ENCODE measurements at regions not wholly inside any gene's neighbourhood (a gene's known extent, or its start where the extent isn't known, plus 50 kb on each side); places are given as distances from the start of the nearest gene placed in this dataset.

GRCh38 chr13:33541456-33541855 is 255.9 kb upstream of the STARD13 start:
- Histone ChIP-seq H3K9me3 (ENCODE audit: control insufficient read depth, insufficient read depth, low read length) (no peaks in the 10 kb centered on the region), H3K27me3 (ENCODE audit: control insufficient read depth, insufficient read depth, low read length) (no peaks in the 10 kb centered on the region), H3K36me3 (ENCODE audit: control insufficient read depth, insufficient read depth, low read length) (no peaks in the 10 kb centered on the region), H3K27ac (ENCODE audit: low read depth, low read length) (peak overlapping the region; percentile 99), H3K4me1 (ENCODE audit: control insufficient read depth, insufficient read depth, low read length) (peaks cover 6% of the 10 kb centered on the region), H3K4me3 (ENCODE audit: low read depth, low read length) (peak overlapping the region; percentile 59)
- WGBS (ENCODE audit: insufficient coverage): 87% methylated on average over 3 of the region's 7 CpGs
- DNase-seq (ENCODE audit: low read depth in 4 of 6, low spot score in 6 of 6): peak in 1 of 6 donors; percentile 13

GRCh38 chr13:33541962-33542308 is 256.4 kb upstream of the STARD13 start:
- Histone ChIP-seq H3K4me1 (ENCODE audit: control insufficient read depth, insufficient read depth, low read length) (peaks cover 6% of the 10 kb centered on the region), H3K9me3 (ENCODE audit: control insufficient read depth, insufficient read depth, low read length) (no peaks in the 10 kb centered on the region), H3K36me3 (ENCODE audit: control insufficient read depth, insufficient read depth, low read length) (no peaks in the 10 kb centered on the region), H3K27ac (ENCODE audit: low read depth, low read length) (peak overlapping the region; percentile 99), H3K27me3 (ENCODE audit: control insufficient read depth, insufficient read depth, low read length) (no peaks in the 10 kb centered on the region), H3K4me3 (ENCODE audit: low read depth, low read length) (peak overlapping the region; percentile 59)
- DNase-seq (ENCODE audit: low read depth in 4 of 6, low spot score in 6 of 6): no peak
- WGBS (ENCODE audit: insufficient coverage): no CpG with 5 or more reads among the region's 8 CpGs

GRCh38 chr13:33542309-33543088 is 256.9 kb upstream of the STARD13 start:
- Histone ChIP-seq H3K27ac (ENCODE audit: low read depth, low read length) (peak overlapping the region; percentile 99), H3K27me3 (ENCODE audit: control insufficient read depth, insufficient read depth, low read length) (no peaks in the 10 kb centered on the region)
- WGBS (ENCODE audit: insufficient coverage): under 1% methylated on average over 68 of the region's 70 CpGs

GRCh38 chr13:33543089-33543459 is 257.5 kb upstream of the STARD13 start:
- Histone ChIP-seq H3K36me3 (ENCODE audit: control insufficient read depth, insufficient read depth, low read length) (no peaks in the 10 kb centered on the region), H3K27ac (ENCODE audit: low read depth, low read length) (peak overlapping the region; percentile 99), H3K9me3 (ENCODE audit: control insufficient read depth, insufficient read depth, low read length) (no peaks in the 10 kb centered on the region), H3K4me3 (ENCODE audit: low read depth, low read length) (peak overlapping the region; percentile 68), H3K27me3 (ENCODE audit: control insufficient read depth, insufficient read depth, low read length) (no peaks in the 10 kb centered on the region), H3K4me1 (ENCODE audit: control insufficient read depth, insufficient read depth, low read length) (peaks cover 6% of the 10 kb centered on the region)
- 0% methylated on average over 3 of the region's 7 CpGs for WGBS (ENCODE audit: insufficient coverage)
- DNase-seq (ENCODE audit: low read depth in 4 of 6, low spot score in 6 of 6): peak in 1 of 6 donors; percentile 31

More at GRCh38 chr13:33542309-33543088, 256.9 kb upstream of the STARD13 start:
- Histone ChIP-seq H3K4me1 (ENCODE audit: control insufficient read depth, insufficient read depth, low read length) (peaks cover 6% of the 10 kb centered on the region), H3K9me3 (ENCODE audit: control insufficient read depth, insufficient read depth, low read length) (no peaks in the 10 kb centered on the region), H3K36me3 (ENCODE audit: control insufficient read depth, insufficient read depth, low read length) (no peaks in the 10 kb centered on the region), H3K4me3 (ENCODE audit: low read depth, low read length) (peak overlapping the region; percentile 68)
- peak; percentile 97 to 100 (median 98) for DNase-seq (ENCODE audit: low read depth in 4 of 6, low spot score in 6 of 6)

GRCh38 chr13:33543631-33544265 is 258.2 kb upstream of the STARD13 start:
- H3K9me3 ChIP-seq (ENCODE audit: control insufficient read depth, insufficient read depth, low read length): no peaks in the 10 kb centered on the region
- 71% methylated on average over 1 of the region's 3 CpGs for WGBS (ENCODE audit: insufficient coverage)
- peak in 3 of 6 donors; percentile 38 to 59 (median 41) for DNase-seq (ENCODE audit: low read depth in 4 of 6, low spot score in 6 of 6)

GRCh38 chr13:33544308-33544707 is 258.8 kb upstream of the STARD13 start:
- Histone ChIP-seq H3K4me3 (ENCODE audit: low read depth, low read length) (no peak overlapping the region), H3K4me1 (ENCODE audit: control insufficient read depth, insufficient read depth, low read length) (peaks cover 6% of the 10 kb centered on the region), H3K27me3 (ENCODE audit: control insufficient read depth, insufficient read depth, low read length) (no peaks in the 10 kb centered on the region), H3K27ac (ENCODE audit: low read depth, low read length) (peak overlapping the region; percentile 99), H3K36me3 (ENCODE audit: control insufficient read depth, insufficient read depth, low read length) (no peaks in the 10 kb centered on the region), H3K9me3 (ENCODE audit: control insufficient read depth, insufficient read depth, low read length) (no peaks in the 10 kb centered on the region)
- no CpG with 5 or more reads among the region's 3 CpGs for WGBS (ENCODE audit: insufficient coverage)
- DNase-seq (ENCODE audit: low read depth in 4 of 6, low spot score in 6 of 6): no peak

More at GRCh38 chr13:33543631-33544265, 258.2 kb upstream of the STARD13 start:
- peak overlapping the region; percentile 99 for H3K27ac ChIP-seq (ENCODE audit: low read depth, low read length)
- no peaks in the 10 kb centered on the region for H3K36me3 ChIP-seq (ENCODE audit: control insufficient read depth, insufficient read depth, low read length)
- no peaks in the 10 kb centered on the region for H3K27me3 ChIP-seq (ENCODE audit: control insufficient read depth, insufficient read depth, low read length)
- peaks cover 6% of the 10 kb centered on the region for H3K4me1 ChIP-seq (ENCODE audit: control insufficient read depth, insufficient read depth, low read length)
- no peak overlapping the region for H3K4me3 ChIP-seq (ENCODE audit: low read depth, low read length)

- whole genome bisulfite sequencing (ENCODE audit: insufficient coverage): 91% methylated on average over 2 of the region's 3 CpGs
These were observed 259.9 kb upstream of the STARD13 start for GRCh38 chr13:33545492-33545891.

GRCh38 chr13:33547035-33547434 is 261.5 kb upstream of the STARD13 start:
- H3K27me3 ChIP-seq (ENCODE audit: control insufficient read depth, insufficient read depth, low read length): no peaks in the 10 kb centered on the region
- no CpG with 5 or more reads among the region's 1 CpG for WGBS (ENCODE audit: insufficient coverage)
- no peak overlapping the region for H3K4me3 ChIP-seq (ENCODE audit: low read depth, low read length)
- no peaks in the 10 kb centered on the region for H3K36me3 ChIP-seq (ENCODE audit: control insufficient read depth, insufficient read depth, low read length)
- H3K4me1 ChIP-seq (ENCODE audit: control insufficient read depth, insufficient read depth, low read length): peaks cover 6% of the 10 kb centered on the region
- no peak overlapping the region for H3K27ac ChIP-seq (ENCODE audit: low read depth, low read length)
- DNase-seq (ENCODE audit: low read depth in 4 of 6, low spot score in 6 of 6): no peak
- no peaks in the 10 kb centered on the region for H3K9me3 ChIP-seq (ENCODE audit: control insufficient read depth, insufficient read depth, low read length)

More at GRCh38 chr13:33545492-33545891, 259.9 kb upstream of the STARD13 start:
- Histone ChIP-seq H3K9me3 (ENCODE audit: control insufficient read depth, insufficient read depth, low read length) (no peaks in the 10 kb centered on the region), H3K4me1 (ENCODE audit: control insufficient read depth, insufficient read depth, low read length) (peaks cover 6% of the 10 kb centered on the region), H3K27me3 (ENCODE audit: control insufficient read depth, insufficient read depth, low read length) (no peaks in the 10 kb centered on the region), H3K27ac (ENCODE audit: low read depth, low read length) (no peak overlapping the region), H3K4me3 (ENCODE audit: low read depth, low read length) (no peak overlapping the region), H3K36me3 (ENCODE audit: control insufficient read depth, insufficient read depth, low read length) (no peaks in the 10 kb centered on the region)
- no peak for DNase-seq (ENCODE audit: low read depth in 4 of 6, low spot score in 6 of 6)

- H3K27ac ChIP-seq (ENCODE audit: low read depth, low read length): no peak overlapping the region
- peaks cover 6% of the 10 kb centered on the region for H3K4me1 ChIP-seq (ENCODE audit: control insufficient read depth, insufficient read depth, low read length)
- H3K9me3 ChIP-seq (ENCODE audit: control insufficient read depth, insufficient read depth, low read length): no peaks in the 10 kb centered on the region
- H3K36me3 ChIP-seq (ENCODE audit: control insufficient read depth, insufficient read depth, low read length): no peaks in the 10 kb centered on the region
- no peak overlapping the region for H3K4me3 ChIP-seq (ENCODE audit: low read depth, low read length)
- no peaks in the 10 kb centered on the region for H3K27me3 ChIP-seq (ENCODE audit: control insufficient read depth, insufficient read depth, low read length)
- no peak for DNase-seq (ENCODE audit: low read depth in 4 of 6, low spot score in 6 of 6)
These were observed 262.5 kb upstream of the STARD13 start for GRCh38 chr13:33548069-33548468.

- Histone ChIP-seq H3K36me3 (ENCODE audit: control insufficient read depth, insufficient read depth, low read length) (no peaks in the 10 kb centered on the region), H3K9me3 (ENCODE audit: control insufficient read depth, insufficient read depth, low read length) (no peaks in the 10 kb centered on the region), H3K4me3 (ENCODE audit: low read depth, low read length) (no peak overlapping the region), H3K4me1 (ENCODE audit: control insufficient read depth, insufficient read depth, low read length) (no peaks in the 10 kb centered on the region), H3K27me3 (ENCODE audit: control insufficient read depth, insufficient read depth, low read length) (no peaks in the 10 kb centered on the region), H3K27ac (ENCODE audit: low read depth, low read length) (no peak overlapping the region)
- DNase-seq (ENCODE audit: low read depth in 4 of 6, low spot score in 6 of 6): no peak
- WGBS (ENCODE audit: insufficient coverage): 100% methylated on average over 3 of the region's 3 CpGs
These were observed 264.7 kb upstream of the STARD13 start for GRCh38 chr13:33550276-33550675.
